ENCODE measurements at regions not wholly inside any gene's neighbourhood (a gene's known extent, or its start where the extent isn't known, plus 50 kb on each side); places are given as distances from the start of the nearest gene placed in this dataset.

DNA sequence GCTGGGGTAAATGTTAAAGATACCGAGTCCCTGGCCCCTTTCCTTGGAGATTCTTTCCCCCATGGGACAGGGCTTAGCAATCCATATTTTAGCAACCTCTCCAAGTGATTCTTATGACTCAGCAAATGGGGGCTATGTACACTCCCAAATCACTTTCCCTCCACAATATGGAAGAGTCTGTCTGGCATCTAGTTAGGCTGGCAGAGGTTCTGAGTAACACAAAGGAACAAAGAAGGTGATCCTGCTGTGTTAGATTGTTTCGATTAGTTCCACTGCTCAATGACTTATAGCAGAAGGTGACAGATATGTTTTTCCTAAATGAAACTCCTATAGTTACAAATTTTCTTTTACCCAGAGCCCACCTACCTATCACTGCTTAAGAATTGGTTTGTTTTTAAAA, 154.0 kb upstream of the SYT13 start:
- H3K4me1 ChIP-seq (ENCODE audit: insufficient read depth, low read length) = no peaks in the 10 kb centered on the region
- H3K4me3 ChIP-seq (replicated peaks in 1 of 3; ENCODE audit: insufficient read depth in 1 of 3, low read depth in 2 of 3, low read length in 3 of 3) = no peak overlapping the region
- no peak for ATAC-seq
- no peak for TF ChIP-seq GATA4 (IDR thresholded peaks at IDR 0.05; ENCODE audit: borderline replicate concordance, low read depth)
- no peak for TF ChIP-seq ZNF747 (CRISPR knock-in tag; IDR thresholded peaks at IDR 0.05; ENCODE audit: borderline replicate concordance)
- no peak for TF ChIP-seq TBX2 (CRISPR knock-in tag; IDR thresholded peaks at IDR 0.05; ENCODE audit: borderline replicate concordance)
- no peak for TF ChIP-seq KLF16 (CRISPR knock-in tag; IDR thresholded peaks at IDR 0.05)
- no peak for TF ChIP-seq ATF1 (CRISPR knock-in tag; IDR thresholded peaks at IDR 0.05)
- TF ChIP-seq SETDB1 (CRISPR knock-in tag; IDR thresholded peaks at IDR 0.05; ENCODE audit: borderline replicate concordance) = no peak
- TF ChIP-seq HIVEP1 (CRISPR knock-in tag; IDR thresholded peaks at IDR 0.05) = no peak
- no peak for TF ChIP-seq PRPF4 (IDR thresholded peaks at IDR 0.05; ENCODE audit: low read depth, low read length, poor library complexity, severe bottlenecking)
- no peaks in the 10 kb centered on the region for H3K36me3 ChIP-seq (replicated peaks in 1 of 2; ENCODE audit: control insufficient read depth in 1 of 2, insufficient read depth in 2 of 2, low read length in 2 of 2)
- CTCF ChIA-PET (ENCODE audit: low intra/inter-chr PET ratio, low total read pairs) = no interaction called here
- no peak for DNase-seq (ENCODE audit: low spot score)
- H3K27ac ChIP-seq (ENCODE audit: extremely low read length, insufficient read depth, low read length) = no peak overlapping the region
- H4K20me1 ChIP-seq (ENCODE audit: insufficient read depth, low read length) = no peaks in the 10 kb centered on the region
- H2AFZ ChIP-seq (ENCODE audit: low read length) = no peak overlapping the region
- H3K9me3 ChIP-seq (ENCODE audit: low read length) = no peaks in the 10 kb centered on the region
- H3K79me2 ChIP-seq (ENCODE audit: insufficient read depth, low read length) = no peaks in the 10 kb centered on the region
- no TSS peak for BruUV-seq (replicated peaks)
- intact Hi-C loops (cut with micrococcal nuclease; ENCODE audit: unreplicated experiment) (no loop called here), in situ Hi-C loops (cut with HindIII; ENCODE audit: extremely low pct_ligation_motif_present, low pct_unique_long_range_greater_than_20kb) (no loop called here)
- no peak overlapping the region for H3K9ac ChIP-seq (ENCODE audit: insufficient read depth, low read depth, low read length)
- no peak for FAIRE-seq
- no peak overlapping the region for H3K4me2 ChIP-seq (ENCODE audit: low read depth, low read length)
- 0% methylated on average over 2 of the region's 2 CpGs for WGBS (ENCODE audit: low lambda C conversion rate)
- H3K27me3 ChIP-seq (ENCODE audit: control insufficient read depth in 1 of 2, insufficient read depth in 2 of 2, low read length in 2 of 2) = peaks cover 0 to 6% of the 10 kb centered on the region in 2 experiments; a peak in 1 of 5 replicates
- POLR2A ChIA-PET = no interaction called here

DNA sequence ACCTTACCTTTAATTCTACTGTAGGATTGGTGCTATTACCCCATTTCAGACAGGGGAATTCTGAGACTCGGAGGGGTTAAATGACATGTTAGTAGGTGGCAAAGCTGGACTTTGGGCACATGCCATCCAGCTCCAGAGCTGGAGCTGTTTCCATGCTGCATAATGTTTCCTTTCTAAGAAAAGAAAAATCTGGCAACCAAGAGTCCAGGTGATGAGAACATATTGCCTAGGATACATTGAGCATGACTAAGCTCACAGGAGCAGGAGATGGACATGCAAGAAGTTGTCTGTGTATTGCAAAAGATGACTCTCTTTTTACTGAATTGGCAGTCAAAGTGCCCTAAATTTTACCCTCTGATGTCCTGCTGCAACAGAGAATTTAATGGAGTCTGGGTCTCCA, 150.8 kb upstream of the SYT13 start:
- no TSS peak for BruUV-seq (replicated peaks)
- no peak overlapping the region for H3K4me2 ChIP-seq (ENCODE audit: low read depth, low read length)
- no peaks in the 10 kb centered on the region for H3K9me3 ChIP-seq (ENCODE audit: low read length)
- no peak for DNase-seq (ENCODE audit: low spot score)
- H4K20me1 ChIP-seq (ENCODE audit: insufficient read depth, low read length) = no peaks in the 10 kb centered on the region
- no peak for ATAC-seq
- no peak overlapping the region for H3K27ac ChIP-seq (ENCODE audit: extremely low read length, insufficient read depth, low read length)
- peaks cover 1 to 10% of the 10 kb centered on the region in 2 experiments; a peak in 3 of 5 replicates for H3K27me3 ChIP-seq (ENCODE audit: control insufficient read depth in 1 of 2, insufficient read depth in 2 of 2, low read length in 2 of 2)
- H3K4me3 ChIP-seq (replicated peaks in 1 of 3; ENCODE audit: insufficient read depth in 1 of 3, low read depth in 2 of 3, low read length in 3 of 3) = no peak overlapping the region
- intact Hi-C loops (cut with micrococcal nuclease; ENCODE audit: unreplicated experiment) (loop anchor here (10.0 kb wide), 1 partner anchor 62 kb away; no protein-coding TSS in a partner anchor), in situ Hi-C loops (cut with HindIII; ENCODE audit: extremely low pct_ligation_motif_present, low pct_unique_long_range_greater_than_20kb) (no loop called here)
- H3K4me1 ChIP-seq (ENCODE audit: insufficient read depth, low read length) = no peaks in the 10 kb centered on the region
- no peaks in the 10 kb centered on the region for H3K79me2 ChIP-seq (ENCODE audit: insufficient read depth, low read length)
- H2AFZ ChIP-seq (ENCODE audit: low read length) = no peak overlapping the region
- FAIRE-seq = no peak
- POLR2A ChIA-PET = no interaction called here
- no peak overlapping the region for H3K9ac ChIP-seq (ENCODE audit: insufficient read depth, low read depth, low read length)
- CTCF ChIA-PET (ENCODE audit: low intra/inter-chr PET ratio, low total read pairs) = no interaction called here
- H3K36me3 ChIP-seq (replicated peaks in 1 of 2; ENCODE audit: control insufficient read depth in 1 of 2, insufficient read depth in 2 of 2, low read length in 2 of 2) = no peaks in the 10 kb centered on the region
- 8% methylated on average over 1 of the region's 1 CpG for WGBS (ENCODE audit: low lambda C conversion rate)
- TF ChIP-seq, protein P1, sequence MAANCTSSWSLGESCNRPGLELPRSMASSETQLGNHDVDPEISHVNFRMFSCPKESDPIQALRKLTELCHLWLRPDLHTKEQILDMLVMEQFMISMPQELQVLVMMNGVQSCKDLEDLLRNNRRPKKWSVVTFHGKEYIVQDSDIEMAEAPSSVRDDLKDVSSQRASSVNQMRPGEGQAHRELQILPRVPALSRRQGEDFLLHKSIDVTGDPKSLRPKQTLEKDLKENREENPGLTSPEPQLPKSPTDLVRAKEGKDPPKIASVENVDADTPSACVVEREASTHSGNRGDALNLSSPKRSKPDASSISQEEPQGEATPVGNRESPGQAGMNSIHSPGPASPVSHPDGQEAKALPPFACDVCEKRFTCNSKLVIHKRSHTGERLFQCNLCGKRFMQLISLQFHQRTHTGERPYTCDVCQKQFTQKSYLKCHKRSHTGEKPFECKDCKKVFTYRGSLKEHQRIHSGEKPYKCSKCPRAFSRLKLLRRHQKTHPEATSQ (CRISPR knock-in tag; IDR thresholded peaks at IDR 0.05; ENCODE audit: borderline replicate concordance) = no peak
- TF ChIP-seq MIXL1 (CRISPR knock-in tag; IDR thresholded peaks at IDR 0.05) (no peak), HNRNPK (IDR thresholded peaks at IDR 0.05; ENCODE audit: low read depth, low read length, poor library complexity, severe bottlenecking) (no peak)
- TF ChIP-seq, protein P2, sequence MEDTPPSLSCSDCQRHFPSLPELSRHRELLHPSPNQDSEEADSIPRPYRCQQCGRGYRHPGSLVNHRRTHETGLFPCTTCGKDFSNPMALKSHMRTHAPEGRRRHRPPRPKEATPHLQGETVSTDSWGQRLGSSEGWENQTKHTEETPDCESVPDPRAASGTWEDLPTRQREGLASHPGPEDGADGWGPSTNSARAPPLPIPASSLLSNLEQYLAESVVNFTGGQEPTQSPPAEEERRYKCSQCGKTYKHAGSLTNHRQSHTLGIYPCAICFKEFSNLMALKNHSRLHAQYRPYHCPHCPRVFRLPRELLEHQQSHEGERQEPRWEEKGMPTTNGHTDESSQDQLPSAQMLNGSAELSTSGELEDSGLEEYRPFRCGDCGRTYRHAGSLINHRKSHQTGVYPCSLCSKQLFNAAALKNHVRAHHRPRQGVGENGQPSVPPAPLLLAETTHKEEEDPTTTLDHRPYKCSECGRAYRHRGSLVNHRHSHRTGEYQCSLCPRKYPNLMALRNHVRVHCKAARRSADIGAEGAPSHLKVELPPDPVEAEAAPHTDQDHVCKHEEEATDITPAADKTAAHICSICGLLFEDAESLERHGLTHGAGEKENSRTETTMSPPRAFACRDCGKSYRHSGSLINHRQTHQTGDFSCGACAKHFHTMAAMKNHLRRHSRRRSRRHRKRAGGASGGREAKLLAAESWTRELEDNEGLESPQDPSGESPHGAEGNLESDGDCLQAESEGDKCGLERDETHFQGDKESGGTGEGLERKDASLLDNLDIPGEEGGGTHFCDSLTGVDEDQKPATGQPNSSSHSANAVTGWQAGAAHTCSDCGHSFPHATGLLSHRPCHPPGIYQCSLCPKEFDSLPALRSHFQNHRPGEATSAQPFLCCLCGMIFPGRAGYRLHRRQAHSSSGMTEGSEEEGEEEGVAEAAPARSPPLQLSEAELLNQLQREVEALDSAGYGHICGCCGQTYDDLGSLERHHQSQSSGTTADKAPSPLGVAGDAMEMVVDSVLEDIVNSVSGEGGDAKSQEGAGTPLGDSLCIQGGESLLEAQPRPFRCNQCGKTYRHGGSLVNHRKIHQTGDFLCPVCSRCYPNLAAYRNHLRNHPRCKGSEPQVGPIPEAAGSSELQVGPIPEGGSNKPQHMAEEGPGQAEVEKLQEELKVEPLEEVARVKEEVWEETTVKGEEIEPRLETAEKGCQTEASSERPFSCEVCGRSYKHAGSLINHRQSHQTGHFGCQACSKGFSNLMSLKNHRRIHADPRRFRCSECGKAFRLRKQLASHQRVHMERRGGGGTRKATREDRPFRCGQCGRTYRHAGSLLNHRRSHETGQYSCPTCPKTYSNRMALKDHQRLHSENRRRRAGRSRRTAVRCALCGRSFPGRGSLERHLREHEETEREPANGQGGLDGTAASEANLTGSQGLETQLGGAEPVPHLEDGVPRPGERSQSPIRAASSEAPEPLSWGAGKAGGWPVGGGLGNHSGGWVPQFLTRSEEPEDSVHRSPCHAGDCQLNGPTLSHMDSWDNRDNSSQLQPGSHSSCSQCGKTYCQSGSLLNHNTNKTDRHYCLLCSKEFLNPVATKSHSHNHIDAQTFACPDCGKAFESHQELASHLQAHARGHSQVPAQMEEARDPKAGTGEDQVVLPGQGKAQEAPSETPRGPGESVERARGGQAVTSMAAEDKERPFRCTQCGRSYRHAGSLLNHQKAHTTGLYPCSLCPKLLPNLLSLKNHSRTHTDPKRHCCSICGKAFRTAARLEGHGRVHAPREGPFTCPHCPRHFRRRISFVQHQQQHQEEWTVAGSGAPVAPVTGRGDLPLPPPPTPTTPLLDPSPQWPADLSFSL (CRISPR knock-in tag; IDR thresholded peaks at IDR 0.05) = no peak
